BE2C (cell line): ENCODE measurements at regions not wholly inside any gene's neighbourhood (a gene's known extent, or its start where the extent isn't known, plus 50 kb on each side); places are given as distances from the start of the nearest gene placed in this dataset.
A peak's percentile ranks its signal among the peaks of the same experiment; 100 is the strongest.

ENCODE experiments used
- DNase-seq: peaks from one replicate; pipeline ENCODE4 v3.0.0-alpha.2; 2020
- H3K27me3 ChIP-seq: fragments of 250-450 bp; sonication (Bioruptor Pico); 2 replicates; pipeline ENCODE4 v1.5.1; 2020; ENCODE audit warnings: mild to moderate bottlenecking
- H3K36me3 ChIP-seq: fragments of 250-450 bp; sonication (Bioruptor Pico); 2 replicates; pipeline ENCODE4 v1.5.1; 2020; ENCODE audit warnings: mild to moderate bottlenecking
- H3K4me1 ChIP-seq: fragments of 250-450 bp; sonication (Bioruptor Pico); 2 replicates; pipeline ENCODE4 v1.5.1; 2020
- H3K4me3 ChIP-seq: 2 replicates; pipeline ENCODE4 v1.5.1; 2011; ENCODE audit warnings: low read depth, low read length
- H3K9me3 ChIP-seq: fragments of 250-450 bp; sonication (Bioruptor Pico); 2 replicates; pipeline ENCODE4 v1.5.1; 2020
- CTCF ChIP-seq: IDR thresholded peaks from 2 replicates; pipeline ENCODE4 v1.5.1; 2012; ENCODE audit warnings: mild to moderate bottlenecking, low read depth, low read length

- no peak for DNase-seq
- TF ChIP-seq CTCF, result no peak
- H3K9me3 ChIP-seq, result no peaks in the 10 kb centered on the region
These were observed 172.4 kb downstream of the PMP22 start for GRCh38 chr17:15092762-15093161.

GRCh38 chr17:15092261-15092660, 172.9 kb downstream of the PMP22 start:
- no peaks in the 10 kb centered on the region for H3K4me1 ChIP-seq
- no peaks in the 10 kb centered on the region for H3K27me3 ChIP-seq
- H3K4me3 ChIP-seq, result no peak overlapping the region
- no peaks in the 10 kb centered on the region for H3K36me3 ChIP-seq
- no peaks in the 10 kb centered on the region for H3K9me3 ChIP-seq
- no peak for DNase-seq
- TF ChIP-seq CTCF, result no peak

More at GRCh38 chr17:15092762-15093161, 172.4 kb downstream of the PMP22 start:
- H3K4me3 ChIP-seq, result no peak overlapping the region
- H3K4me1 ChIP-seq, result no peaks in the 10 kb centered on the region
- H3K36me3 ChIP-seq, result no peaks in the 10 kb centered on the region
- H3K27me3 ChIP-seq, result no peaks in the 10 kb centered on the region

GRCh38 chr17:15091825-15092224, 173.3 kb downstream of the PMP22 start:
- Histone ChIP-seq H3K27me3 (no peaks in the 10 kb centered on the region), H3K4me1 (no peaks in the 10 kb centered on the region), H3K36me3 (no peaks in the 10 kb centered on the region), H3K9me3 (no peaks in the 10 kb centered on the region), H3K4me3 (no peak overlapping the region)
- no peak for DNase-seq
- TF ChIP-seq CTCF, result peak; percentile 15; the same call in 1 of the 2 replicates

- no peak for TF ChIP-seq CTCF
- no peak for DNase-seq
- Histone ChIP-seq H3K27me3 (no peaks in the 10 kb centered on the region), H3K36me3 (no peaks in the 10 kb centered on the region), H3K4me1 (no peaks in the 10 kb centered on the region), H3K4me3 (no peak overlapping the region), H3K9me3 (no peaks in the 10 kb centered on the region)
These were observed 174.6 kb downstream of the PMP22 start for GRCh38 chr17:15090533-15090932.

- Histone ChIP-seq H3K36me3 (no peaks in the 10 kb centered on the region), H3K4me3 (no peak overlapping the region), H3K27me3 (no peaks in the 10 kb centered on the region), H3K4me1 (no peaks in the 10 kb centered on the region), H3K9me3 (no peaks in the 10 kb centered on the region)
- TF ChIP-seq CTCF, result no peak
- DNase-seq, result no peak
These were observed 177.2 kb downstream of the PMP22 start for GRCh38 chr17:15087946-15088345.

GRCh38 chr17:15086776-15087295, 178.3 kb downstream of the PMP22 start:
- no peak for TF ChIP-seq CTCF
- Histone ChIP-seq H3K9me3 (no peaks in the 10 kb centered on the region), H3K36me3 (no peaks in the 10 kb centered on the region), H3K27me3 (no peaks in the 10 kb centered on the region), H3K4me3 (no peak overlapping the region), H3K4me1 (no peaks in the 10 kb centered on the region)
- no peak for DNase-seq
